Neural progenitor cell (in vitro differentiated cells): ENCODE measurements at regions not wholly inside any gene's neighbourhood (a gene's known extent, or its start where the extent isn't known, plus 50 kb on each side); places are given as distances from the start of the nearest gene placed in this dataset.

Experiments
- DNase-seq: peaks from one replicate; pipeline ENCODE4 v3.0.0-alpha.2; 2016; ENCODE audit warnings: low spot score
- H2AFZ ChIP-seq: fragments of 200-600 bp; sonication (generic); replicated peaks from 2 replicates; pipeline ENCODE4 v1.6.1; 2016; ENCODE audit warnings: antibody characterized with exemption
- H3F3A ChIP-seq: fragments of 200-600 bp; sonication (generic); 2 replicates; pipeline ENCODE4 v1.6.1; 2016; ENCODE audit warnings: antibody characterized with exemption, low read depth
- H3K27ac ChIP-seq: fragments of 200-600 bp; sonication (generic); 2 replicates; pipeline ENCODE4 v1.5.1; 2016; ENCODE audit warnings: mild to moderate bottlenecking
- H3K27me3 ChIP-seq: fragments of 200-600 bp; sonication (generic); 2 replicates; pipeline ENCODE4 v1.6.1; 2016; ENCODE audit warnings: mild to moderate bottlenecking, moderate library complexity
- H3K36me3 ChIP-seq: fragments of 200-600 bp; sonication (generic); 2 replicates; pipeline ENCODE4 v1.5.1; 2016
- H3K4me1 ChIP-seq: fragments of 200-600 bp; sonication (generic); 2 replicates; pipeline ENCODE4 v1.6.1; 2016; ENCODE audit warnings: mixed run types
- H3K4me2 ChIP-seq: fragments of 200-600 bp; sonication (generic); 2 replicates; pipeline ENCODE4 v1.6.1; 2016
- H3K4me3 ChIP-seq: fragments of 200-600 bp; sonication (generic); 2 replicates; pipeline ENCODE4 v1.5.1; 2016
- H3K79me2 ChIP-seq: fragments of 200-600 bp; sonication (generic); 2 replicates; pipeline ENCODE4 v1.6.1; 2016; ENCODE audit warnings: low read depth
- H3K9ac ChIP-seq: fragments of 200-600 bp; sonication (generic); 2 replicates; pipeline ENCODE4 v1.6.1; 2016
- H3K9me3 ChIP-seq: fragments of 200-600 bp; sonication (generic); 2 replicates; pipeline ENCODE4 v1.5.1; 2016; ENCODE audit warnings: low read depth
- H4K20me1 ChIP-seq: fragments of 200-600 bp; sonication (generic); 2 replicates; pipeline ENCODE4 v1.6.1; 2016; ENCODE audit warnings: low read depth
- H3K27ac Mint-ChIP-seq: 3 replicates; pipeline ENCODE4 v1.8.0; 2021; ENCODE audit warnings: mixed read lengths
- H3K27me3 Mint-ChIP-seq: 2 replicates; pipeline ENCODE4 v1.8.0; 2022; ENCODE audit warnings: low read depth, mild to moderate bottlenecking, inconsistent platforms, moderate library complexity, mixed read lengths; ENCODE audit not compliant: insufficient read depth
- H3K36me3 Mint-ChIP-seq: 3 replicates; pipeline ENCODE4 v1.8.0; 2021; ENCODE audit warnings: mixed read lengths
- H3K4me1 Mint-ChIP-seq: 3 replicates; pipeline ENCODE4 v1.8.0; 2021; ENCODE audit warnings: mixed read lengths
- H3K4me3 Mint-ChIP-seq: 3 replicates; pipeline ENCODE4 v1.8.0; 2021; ENCODE audit warnings: mild to moderate bottlenecking, moderate library complexity, mixed read lengths
- H3K9me3 Mint-ChIP-seq: 3 replicates; pipeline ENCODE4 v1.8.0; 2020; ENCODE audit warnings: mixed read lengths
- CTCF ChIP-seq: fragments of 200-600 bp; sonication (generic); IDR thresholded peaks from 2 replicates; pipeline ENCODE4 v1.5.1; 2017; ENCODE audit warnings: antibody characterized with exemption, mild to moderate bottlenecking
- EZH2 ChIP-seq: fragments of 200-600 bp; sonication (generic); IDR thresholded peaks from 2 replicates; pipeline ENCODE4 v1.6.1; 2017; ENCODE audit warnings: antibody characterized with exemption, mild to moderate bottlenecking, moderate library complexity
- EZH2phosphoT487 ChIP-seq: fragments of 200-600 bp; sonication (generic); IDR thresholded peaks from 2 replicates; pipeline ENCODE4 v1.6.1; 2017; ENCODE audit warnings: antibody characterized with exemption

GRCh38 chr2:52698408-52698807, 1069.2 kb upstream of the CHAC2 start:
- Histone ChIP-seq H3K79me2 (no peaks in the 10 kb centered on the region), H2AFZ (peak overlapping the region; percentile 71), H3K27me3 (no peaks in the 10 kb centered on the region), H3K4me2 (no peak overlapping the region), H3K27ac (no peak overlapping the region), H4K20me1 (no peaks in the 10 kb centered on the region), H3K4me1 (peaks cover 11% of the 10 kb centered on the region), H3K9ac (no peak overlapping the region), H3K4me3 (no peak overlapping the region), H3F3A (no peaks in the 10 kb centered on the region), H3K9me3 (no peaks in the 10 kb centered on the region), H3K36me3 (no peaks in the 10 kb centered on the region)
- Mint-ChIP-seq H3K36me3 (no peaks in the 10 kb centered on the region), H3K27me3 (no peaks in the 10 kb centered on the region), H3K27ac (no peak overlapping the region), H3K9me3 (no peaks in the 10 kb centered on the region), H3K4me3 (no peak overlapping the region), H3K4me1 (peaks cover 6% of the 10 kb centered on the region)
- no peak for DNase-seq
- TF ChIP-seq EZH2phosphoT487 (no peak), EZH2 (no peak), CTCF (no peak)

GRCh38 chr2:52697690-52698089, 1069.9 kb upstream of the CHAC2 start:
- no peaks in the 10 kb centered on the region for H4K20me1 ChIP-seq
- DNase-seq: no peak
- no peak overlapping the region for H3K4me2 ChIP-seq
- H3K27me3 Mint-ChIP-seq: no peaks in the 10 kb centered on the region
- peaks cover 3% of the 10 kb centered on the region for H3K4me1 Mint-ChIP-seq
- no peak overlapping the region for H3K4me3 Mint-ChIP-seq
- no peaks in the 10 kb centered on the region for H3K9me3 Mint-ChIP-seq
- H3K27ac ChIP-seq: no peak overlapping the region
- H3K27ac Mint-ChIP-seq: no peak overlapping the region
- H3F3A ChIP-seq: no peaks in the 10 kb centered on the region
- TF ChIP-seq CTCF: no peak
- TF ChIP-seq EZH2phosphoT487: no peak
- no peak for TF ChIP-seq EZH2
- H3K36me3 ChIP-seq: no peaks in the 10 kb centered on the region
- peaks cover 5% of the 10 kb centered on the region for H3K4me1 ChIP-seq
- H2AFZ ChIP-seq: no peak overlapping the region
- H3K9me3 ChIP-seq: no peaks in the 10 kb centered on the region
- H3K79me2 ChIP-seq: no peaks in the 10 kb centered on the region
- no peak overlapping the region for H3K4me3 ChIP-seq
- no peak overlapping the region for H3K9ac ChIP-seq
- no peaks in the 10 kb centered on the region for H3K36me3 Mint-ChIP-seq
- no peaks in the 10 kb centered on the region for H3K27me3 ChIP-seq

- Histone ChIP-seq H3K4me3 (no peak overlapping the region), H2AFZ (no peak overlapping the region), H3K36me3 (no peaks in the 10 kb centered on the region), H3F3A (no peaks in the 10 kb centered on the region), H3K79me2 (no peaks in the 10 kb centered on the region), H3K9me3 (no peaks in the 10 kb centered on the region), H4K20me1 (no peaks in the 10 kb centered on the region), H3K27ac (no peak overlapping the region), H3K4me2 (no peak overlapping the region), H3K27me3 (no peaks in the 10 kb centered on the region), H3K4me1 (no peaks in the 10 kb centered on the region), H3K9ac (no peak overlapping the region)
- TF ChIP-seq CTCF (no peak), EZH2 (no peak), EZH2phosphoT487 (no peak)
- Mint-ChIP-seq H3K9me3 (no peaks in the 10 kb centered on the region), H3K27me3 (no peaks in the 10 kb centered on the region), H3K4me3 (no peak overlapping the region), H3K4me1 (no peaks in the 10 kb centered on the region), H3K36me3 (no peaks in the 10 kb centered on the region), H3K27ac (no peak overlapping the region)
- DNase-seq: no peak
Observed at GRCh38 chr2:52695731-52696130, 1071.9 kb upstream of the CHAC2 start.

GRCh38 chr2:52686935-52687334, 1080.7 kb upstream of the CHAC2 start:
- Histone ChIP-seq H3F3A (no peaks in the 10 kb centered on the region), H3K79me2 (no peaks in the 10 kb centered on the region), H3K4me1 (no peaks in the 10 kb centered on the region), H3K27ac (no peak overlapping the region), H3K36me3 (no peaks in the 10 kb centered on the region), H3K27me3 (no peaks in the 10 kb centered on the region), H2AFZ (no peak overlapping the region), H3K4me3 (no peak overlapping the region), H3K9me3 (peaks cover 5% of the 10 kb centered on the region), H3K4me2 (no peak overlapping the region), H4K20me1 (no peaks in the 10 kb centered on the region), H3K9ac (no peak overlapping the region)
- peaks cover 20% of the 10 kb centered on the region for H3K9me3 Mint-ChIP-seq
- H3K36me3 Mint-ChIP-seq: no peaks in the 10 kb centered on the region
- TF ChIP-seq EZH2: no peak
- TF ChIP-seq EZH2phosphoT487: no peak
- TF ChIP-seq CTCF: no peak
- DNase-seq: no peak
- H3K27ac Mint-ChIP-seq: no peak overlapping the region
- no peak overlapping the region for H3K4me3 Mint-ChIP-seq
- H3K27me3 Mint-ChIP-seq: no peaks in the 10 kb centered on the region
- H3K4me1 Mint-ChIP-seq: no peaks in the 10 kb centered on the region
